KOPT-K1 (cell line): ENCODE measurements at regions not wholly inside any gene's neighbourhood (a gene's known extent, or its start where the extent isn't known, plus 50 kb on each side); places are given as distances from the start of the nearest gene placed in this dataset.

ENCODE experiments used
- H3K27ac ChIP-seq: fragments of 200-600 bp; sonication (generic); 2 replicates; pipeline ENCODE4 v1.5.1; 2016; ENCODE audit warnings: antibody characterized with exemption, mild to moderate bottlenecking, low read depth, low read length; ENCODE audit not compliant: poor library complexity, severe bottlenecking
- H3K36me3 ChIP-seq: fragments of 200-600 bp; sonication (generic); 2 replicates; pipeline ENCODE4 v1.5.1; 2017; ENCODE audit warnings: antibody characterized with exemption, mild to moderate bottlenecking, low read length, moderate library complexity; ENCODE audit not compliant: insufficient read depth
- H3K9me3 ChIP-seq: fragments of 200-600 bp; sonication (generic); 2 replicates; pipeline ENCODE4 v1.5.1; 2017; ENCODE audit warnings: antibody characterized with exemption, low read length, mild to moderate bottlenecking; ENCODE audit not compliant: insufficient read depth, poor library complexity, severe bottlenecking

GRCh38 chr6:145018027-145018426 is 717.3 kb downstream of the EPM2A start:
- Histone ChIP-seq H3K36me3 (no peaks in the 10 kb centered on the region), H3K27ac (no peak overlapping the region), H3K9me3 (no peaks in the 10 kb centered on the region)

GRCh38 chr6:145020114-145020513 is 715.2 kb downstream of the EPM2A start:
- no peak overlapping the region for H3K27ac ChIP-seq
- H3K36me3 ChIP-seq = no peaks in the 10 kb centered on the region
- no peaks in the 10 kb centered on the region for H3K9me3 ChIP-seq

- no peaks in the 10 kb centered on the region for H3K9me3 ChIP-seq
- H3K27ac ChIP-seq = no peak overlapping the region
- H3K36me3 ChIP-seq = no peaks in the 10 kb centered on the region
Measured at GRCh38 chr6:145020543-145020942, 714.8 kb downstream of the EPM2A start.

GRCh38 chr6:145022199-145022796 is 713.0 kb downstream of the EPM2A start:
- no peaks in the 10 kb centered on the region for H3K36me3 ChIP-seq
- H3K27ac ChIP-seq = no peak overlapping the region
- H3K9me3 ChIP-seq = no peaks in the 10 kb centered on the region

GRCh38 chr6:145023116-145023726 is 712.1 kb downstream of the EPM2A start:
- Histone ChIP-seq H3K36me3 (no peaks in the 10 kb centered on the region), H3K27ac (no peak overlapping the region), H3K9me3 (no peaks in the 10 kb centered on the region)

GRCh38 chr6:145025488-145025887 is 709.8 kb downstream of the EPM2A start:
- no peaks in the 10 kb centered on the region for H3K9me3 ChIP-seq
- H3K36me3 ChIP-seq = no peaks in the 10 kb centered on the region
- H3K27ac ChIP-seq = no peak overlapping the region

- no peaks in the 10 kb centered on the region for H3K9me3 ChIP-seq
- no peak overlapping the region for H3K27ac ChIP-seq
- no peaks in the 10 kb centered on the region for H3K36me3 ChIP-seq
Measured at GRCh38 chr6:145026267-145026679, 709.0 kb downstream of the EPM2A start.

- Histone ChIP-seq H3K9me3 (no peaks in the 10 kb centered on the region), H3K27ac (no peak overlapping the region), H3K36me3 (no peaks in the 10 kb centered on the region)
Measured at GRCh38 chr6:145028144-145028818, 707.0 kb downstream of the EPM2A start.

GRCh38 chr6:145031001-145031400 is 704.3 kb downstream of the EPM2A start:
- no peak overlapping the region for H3K27ac ChIP-seq
- no peaks in the 10 kb centered on the region for H3K36me3 ChIP-seq
- H3K9me3 ChIP-seq = no peaks in the 10 kb centered on the region

- Histone ChIP-seq H3K36me3 (no peaks in the 10 kb centered on the region), H3K27ac (no peak overlapping the region), H3K9me3 (no peaks in the 10 kb centered on the region)
Measured at GRCh38 chr6:145031962-145032361, 703.4 kb downstream of the EPM2A start.

- Histone ChIP-seq H3K27ac (no peak overlapping the region), H3K36me3 (no peaks in the 10 kb centered on the region), H3K9me3 (no peaks in the 10 kb centered on the region)
Measured at GRCh38 chr6:145032562-145033145, 702.7 kb downstream of the EPM2A start.

- Histone ChIP-seq H3K27ac (no peak overlapping the region), H3K36me3 (no peaks in the 10 kb centered on the region), H3K9me3 (no peaks in the 10 kb centered on the region)
Measured at GRCh38 chr6:145034664-145035063, 700.7 kb downstream of the EPM2A start.

GRCh38 chr6:145036236-145036635 is 699.1 kb downstream of the EPM2A start:
- no peaks in the 10 kb centered on the region for H3K36me3 ChIP-seq
- no peak overlapping the region for H3K27ac ChIP-seq
- no peaks in the 10 kb centered on the region for H3K9me3 ChIP-seq

- Histone ChIP-seq H3K36me3 (no peaks in the 10 kb centered on the region), H3K27ac (no peak overlapping the region)
Measured at GRCh38 chr6:145036848-145037567, 698.3 kb downstream of the EPM2A start.

GRCh38 chr6:145042559-145042958 is 692.8 kb downstream of the EPM2A start:
- H3K27ac ChIP-seq = no peak overlapping the region
- H3K9me3 ChIP-seq = no peaks in the 10 kb centered on the region
- H3K36me3 ChIP-seq = no peaks in the 10 kb centered on the region

More at GRCh38 chr6:145036848-145037567, 698.3 kb downstream of the EPM2A start:
- no peaks in the 10 kb centered on the region for H3K9me3 ChIP-seq
